HG03280 (cell line): ENCODE measurements at regions not wholly inside any gene's neighbourhood (a gene's known extent, or its start where the extent isn't known, plus 50 kb on each side); places are given as distances from the start of the nearest gene placed in this dataset.
"Not testable (repeated sequence)": the region's sequence is repeated elsewhere in the genome, so short reads cannot be mapped to it uniquely, and the experiment has no call there.

Experiments used
- ATAC-seq: cut with Tn5 transposase; IDR thresholded peaks from one replicate; pipeline ENCODE4 v1.9.1; 2021; ENCODE audit warnings: mild to moderate bottlenecking, moderate library complexity; ENCODE audit not compliant: unreplicated experiment

DNA sequence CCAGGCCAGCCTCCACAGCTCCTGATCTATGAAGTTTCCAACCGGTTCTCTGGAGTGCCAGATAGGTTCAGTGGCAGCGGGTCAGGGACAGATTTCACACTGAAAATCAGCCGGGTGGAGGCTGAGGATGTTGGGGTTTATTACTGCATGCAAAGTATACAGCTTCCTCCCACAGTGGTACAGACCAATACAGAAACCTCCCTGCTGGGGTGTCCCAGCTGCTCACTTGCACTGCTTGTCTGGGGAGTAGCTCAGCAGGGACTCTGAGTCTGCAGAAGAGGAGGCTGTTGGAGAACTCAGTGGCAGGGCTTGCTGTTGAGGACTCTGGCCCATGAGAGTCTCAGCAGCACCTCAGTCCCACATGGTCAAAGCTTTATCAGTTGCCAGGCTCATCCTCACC, 1256.6 kb downstream of the RPIA start:
- ATAC-seq, result not testable (repeated sequence)

DNA sequence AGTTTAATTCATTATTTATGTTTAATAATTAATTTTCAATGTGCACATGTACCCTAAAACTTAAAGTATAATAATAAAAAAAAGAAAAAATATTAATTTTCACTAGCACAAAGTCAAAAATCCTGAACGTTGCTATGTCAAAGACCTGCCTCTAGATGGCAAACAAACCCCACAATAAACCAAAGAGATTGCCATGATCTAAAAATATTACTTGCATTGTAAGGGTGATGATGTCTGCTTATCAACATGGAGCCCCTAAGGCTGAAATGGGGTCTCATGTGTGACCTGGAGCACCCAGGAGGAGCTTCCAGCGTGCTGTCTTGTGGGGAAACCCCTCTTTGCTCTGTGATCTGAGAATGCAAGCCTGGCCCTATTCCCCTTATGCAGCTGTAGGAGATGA, 1259.3 kb downstream of the RPIA start:
- not testable (repeated sequence) for ATAC-seq

DNA sequence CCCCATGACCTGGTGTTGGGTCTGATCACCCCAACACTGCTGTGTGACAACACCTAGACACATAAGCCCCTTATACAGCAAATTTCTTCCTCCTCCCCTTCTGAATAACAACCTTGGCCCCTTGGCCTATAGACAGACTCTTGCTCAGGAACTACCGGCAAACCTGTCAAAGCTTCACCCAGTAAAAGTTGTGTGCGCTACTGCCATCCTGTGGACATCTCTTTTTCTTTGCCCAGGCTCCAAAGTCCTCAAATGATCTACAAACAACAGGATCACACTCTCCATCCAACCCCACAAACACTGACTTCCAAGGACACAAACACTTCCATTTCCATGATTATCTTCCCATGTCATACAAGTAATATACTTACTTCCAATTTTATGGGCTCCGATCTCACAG, 1265.8 kb downstream of the RPIA start:
- not testable (repeated sequence) for ATAC-seq

- ATAC-seq, result not testable (repeated sequence)
Measured at GRCh38 chr2:89959729-89960378, 1268.4 kb downstream of the RPIA start.

GRCh38 chr2:89960570-89960969, 1269.1 kb downstream of the RPIA start:
- not testable (repeated sequence) for ATAC-seq

DNA sequence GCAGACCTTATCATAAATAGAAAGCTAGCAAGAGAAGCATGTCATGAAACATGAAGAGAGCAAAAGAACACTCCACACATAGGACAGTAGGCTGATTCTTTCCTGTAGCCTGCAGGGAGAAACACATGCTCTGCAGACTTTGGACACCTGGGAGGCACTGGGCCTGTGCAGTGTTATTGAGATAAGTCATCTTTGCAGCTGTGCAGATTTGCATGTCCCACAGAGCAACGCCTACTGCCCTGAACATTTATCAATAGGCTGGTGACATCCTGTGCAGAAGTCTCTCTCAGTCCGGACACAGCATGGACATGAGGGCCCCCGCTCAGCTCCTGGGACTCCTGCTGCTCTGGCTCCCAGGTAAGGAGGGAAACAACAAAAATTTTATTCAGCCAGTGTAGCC, 1277.1 kb downstream of the RPIA start:
- ATAC-seq, result peak; percentile 68

DNA sequence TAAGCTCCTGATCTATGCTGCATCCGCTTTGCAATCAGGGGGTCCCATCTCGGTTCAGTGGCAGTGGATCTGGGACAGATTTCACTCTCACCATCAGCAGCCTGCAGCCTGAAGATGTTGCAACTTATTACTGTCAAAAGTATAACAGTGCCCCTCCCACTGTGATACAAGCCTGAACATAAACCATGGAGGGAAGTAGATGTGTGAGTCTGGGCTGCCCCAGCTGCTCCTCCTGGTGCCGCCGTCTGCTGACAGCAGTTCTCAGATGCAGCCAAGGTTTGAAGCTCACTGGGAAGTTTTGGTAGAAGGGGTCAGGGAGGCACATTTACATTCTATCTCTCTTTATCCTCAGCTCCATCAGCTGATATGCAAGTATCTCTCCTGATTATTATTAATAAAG, 1277.7 kb downstream of the RPIA start:
- not testable (repeated sequence) for ATAC-seq

- not testable (repeated sequence) for ATAC-seq
Measured at GRCh38 chr2:89973849-89974248, 1282.4 kb downstream of the RPIA start.

- not testable (repeated sequence) for ATAC-seq
Measured at GRCh38 chr2:89979826-89980537, 1288.5 kb downstream of the RPIA start.

GRCh38 chr2:89982246-89982645, 1290.8 kb downstream of the RPIA start:
- ATAC-seq, result not testable (repeated sequence)

DNA sequence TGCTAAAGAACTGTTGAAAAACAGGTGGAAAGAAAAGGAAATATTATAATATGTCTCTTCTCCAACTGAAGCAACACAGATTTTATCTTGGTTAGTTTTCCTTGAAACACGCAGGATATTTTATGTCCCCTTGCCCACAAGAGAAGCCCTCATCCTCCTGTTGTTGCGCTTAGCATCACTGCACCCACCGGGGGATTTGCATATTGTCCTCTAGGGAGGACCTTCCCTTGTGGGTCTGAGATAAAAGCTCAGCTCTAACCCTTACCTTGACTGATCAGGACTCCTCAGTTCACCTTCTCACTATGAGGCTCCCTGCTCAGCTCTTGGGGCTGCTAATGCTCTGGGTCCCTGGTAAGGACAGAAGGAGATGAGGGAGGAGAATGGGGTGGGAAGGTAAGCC, 1294.2 kb downstream of the RPIA start:
- not testable (repeated sequence) for ATAC-seq

DNA sequence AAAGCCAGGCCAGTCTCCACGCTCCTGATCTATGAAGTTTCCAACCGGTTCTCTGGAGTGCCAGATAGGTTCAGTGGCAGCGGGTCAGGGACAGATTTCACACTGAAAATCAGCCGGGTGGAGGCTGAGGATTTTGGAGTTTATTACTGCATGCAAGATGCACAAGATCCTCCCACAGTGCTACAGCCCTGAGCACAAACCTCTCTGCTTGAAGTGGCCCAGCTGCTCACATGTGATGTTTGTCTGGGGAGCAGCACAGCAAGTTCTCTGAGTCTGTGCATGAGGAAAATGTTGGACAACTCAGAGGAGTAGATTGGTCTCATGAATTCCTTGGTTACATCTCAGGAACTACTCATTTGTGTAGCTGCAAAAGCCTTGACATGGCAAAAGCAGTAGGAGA, 1295.1 kb downstream of the RPIA start:
- not testable (repeated sequence) for ATAC-seq

DNA sequence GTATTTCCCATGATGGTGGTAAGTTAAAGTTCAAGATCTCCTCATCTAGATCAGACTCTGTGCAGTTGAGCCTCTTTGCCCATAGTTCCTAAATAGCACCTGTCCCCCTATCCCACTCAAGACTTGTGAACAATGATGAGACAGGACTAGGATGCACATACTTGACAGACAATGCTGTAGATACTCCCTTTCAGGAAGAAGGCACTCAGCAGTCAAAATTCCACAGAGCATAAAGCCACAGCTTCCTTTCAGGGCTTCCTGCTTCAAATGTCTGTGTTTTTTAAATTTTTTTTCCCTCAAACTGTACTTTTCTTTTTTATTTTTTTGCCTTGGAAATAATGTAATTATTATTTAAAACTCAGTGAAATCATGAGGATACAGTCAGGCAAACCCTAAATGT, 1305.3 kb downstream of the RPIA start:
- not testable (repeated sequence) for ATAC-seq

- not testable (repeated sequence) for ATAC-seq
Measured at GRCh38 chr2:90004553-90004952, 1313.1 kb downstream of the RPIA start.

GRCh38 chr2:90010442-90011100, 1319.1 kb downstream of the RPIA start:
- not testable (repeated sequence) for ATAC-seq

DNA sequence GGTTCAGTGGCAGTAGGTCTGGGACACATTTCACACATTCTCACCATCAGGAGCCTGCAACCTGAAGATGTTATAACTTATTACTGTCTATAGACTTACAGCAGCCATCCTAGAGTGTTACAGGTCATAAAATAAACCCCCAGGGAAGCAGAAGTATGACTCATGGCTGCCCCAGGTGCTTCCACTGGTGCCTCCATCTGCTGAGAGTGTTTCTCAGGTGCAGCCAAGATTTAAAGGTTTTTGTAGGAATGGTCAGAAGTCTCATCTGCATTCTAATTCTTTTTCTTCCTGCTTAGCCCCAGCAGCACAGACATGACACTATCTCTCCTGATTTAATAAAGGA, 1319.6 kb downstream of the RPIA start:
- not testable (repeated sequence) for ATAC-seq

GRCh38 chr2:90019908-90020307, 1328.4 kb downstream of the RPIA start:
- ATAC-seq, result not testable (repeated sequence)

DNA sequence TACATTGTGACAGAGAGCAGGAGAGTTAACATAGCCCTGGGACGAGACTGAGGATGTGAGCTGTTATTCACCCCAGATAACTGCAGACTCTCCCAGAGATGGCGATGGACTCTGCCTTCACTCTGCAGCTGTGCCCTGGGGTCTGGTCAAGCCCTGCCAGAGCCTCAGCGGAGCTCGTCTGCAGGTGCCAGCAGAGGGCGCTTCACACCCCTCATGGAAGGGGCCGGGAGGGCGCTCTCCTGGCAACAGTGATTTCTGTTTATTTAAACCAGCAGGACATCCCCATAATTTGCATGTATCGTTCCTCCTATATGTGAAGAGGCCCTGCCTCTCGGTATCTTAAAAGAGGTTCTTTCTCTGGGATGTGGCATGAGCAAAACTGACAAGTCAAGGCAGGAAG, 1329.8 kb downstream of the RPIA start:
- not testable (repeated sequence) for ATAC-seq

- ATAC-seq, result not testable (repeated sequence)
Measured at GRCh38 chr2:90027231-90027643, 1335.8 kb downstream of the RPIA start.

GRCh38 chr2:90028381-90029079, 1337.1 kb downstream of the RPIA start:
- not testable (repeated sequence) for ATAC-seq

- not testable (repeated sequence) for ATAC-seq
Measured at GRCh38 chr2:90029080-90029428, 1337.6 kb downstream of the RPIA start.
